ENCODE measurements at regions not wholly inside any gene's neighbourhood (a gene's known extent, or its start where the extent isn't known, plus 50 kb on each side); places are given as distances from the start of the nearest gene placed in this dataset.

DNA sequence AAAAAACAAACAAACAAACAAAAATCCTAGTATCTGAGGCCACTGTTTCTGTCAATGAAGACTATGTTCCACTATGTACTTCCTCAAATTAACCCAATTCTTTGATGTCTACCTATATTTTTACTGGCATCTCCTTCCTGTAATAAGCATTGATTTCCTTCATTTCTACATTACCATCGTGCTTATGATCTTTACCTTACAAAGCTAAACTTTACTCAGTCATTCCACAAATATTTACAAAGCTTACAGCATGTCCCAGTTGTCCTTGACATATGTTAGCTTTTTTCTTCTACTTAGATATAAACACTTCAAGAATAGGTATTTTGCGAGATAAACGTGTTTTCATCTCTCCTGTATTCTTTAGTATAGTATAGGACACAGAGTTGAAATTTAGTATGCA, 1090.9 kb downstream of the PCDH9 start:
- TF ChIP-seq CTCF (IDR thresholded peaks at IDR 0.05) (no peak), ZFX (IDR thresholded peaks at IDR 0.05; ENCODE audit: borderline replicate concordance) (no peak)

Data from 22Rv1 (cell line).